H1 (cell line): ENCODE measurements at regions not wholly inside any gene's neighbourhood (a gene's known extent, or its start where the extent isn't known, plus 50 kb on each side); places are given as distances from the start of the nearest gene placed in this dataset.

Experiments
- MAX ChIP-seq: IDR thresholded peaks from 2 replicates; pipeline ENCODE4 v1.6.1; 2012; ENCODE audit warnings: inconsistent platforms
- NANOG ChIP-seq: IDR thresholded peaks from 2 replicates; pipeline ENCODE4 v1.6.1; 2011; ENCODE audit warnings: low read length, low read depth, mild to moderate bottlenecking, inconsistent platforms; ENCODE audit not compliant: insufficient read depth, poor library complexity, severe bottlenecking
- TCF12 ChIP-seq: IDR thresholded peaks from 2 replicates; pipeline ENCODE4 v1.6.1; 2011; ENCODE audit warnings: low read depth, mild to moderate bottlenecking, low read length

- TF ChIP-seq MAX (no peak), TCF12 (no peak), NANOG (no peak)
These were observed 384.8 kb downstream of the PRELID2 start (continued) for GRCh38 chr5:145450286-145450885.
